ENCODE measurements at regions not wholly inside any gene's neighbourhood (a gene's known extent, or its start where the extent isn't known, plus 50 kb on each side); places are given as distances from the start of the nearest gene placed in this dataset.

DNA sequence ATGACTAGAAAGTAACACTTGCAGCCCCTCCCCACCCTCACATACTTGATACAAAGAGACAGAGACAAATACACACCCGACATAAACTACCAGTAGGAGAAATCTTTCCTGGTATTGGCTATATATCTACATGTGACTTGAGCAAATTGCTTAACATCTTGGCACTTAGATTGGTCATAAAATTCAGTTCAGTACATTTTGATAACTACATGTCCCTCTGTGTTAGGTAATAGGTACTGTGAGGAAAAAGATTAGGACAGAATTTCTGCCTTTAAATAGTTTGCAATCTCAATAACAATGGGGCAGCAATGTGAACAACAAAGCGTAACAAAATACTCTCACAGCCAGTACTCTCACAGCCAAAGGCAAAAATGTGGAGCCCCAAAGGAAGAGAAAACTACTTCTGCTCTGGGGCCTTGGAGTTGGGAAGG is 670.0 kb upstream of the ACVR2A start:
- Mint-ChIP-seq H3K9me3 (peaks cover 3% of the 10 kb centered on the region), H3K27ac (no peak overlapping the region), H3K4me1 (no peaks in the 10 kb centered on the region), H3K27me3 (no peaks in the 10 kb centered on the region), H3K36me3 (no peaks in the 10 kb centered on the region), H3K4me3 (no peak overlapping the region)
- ATAC-seq (ENCODE audit: low read depth), result no peak
- no peak for DNase-seq (ENCODE audit: low spot score in 2 of 2)

DNA sequence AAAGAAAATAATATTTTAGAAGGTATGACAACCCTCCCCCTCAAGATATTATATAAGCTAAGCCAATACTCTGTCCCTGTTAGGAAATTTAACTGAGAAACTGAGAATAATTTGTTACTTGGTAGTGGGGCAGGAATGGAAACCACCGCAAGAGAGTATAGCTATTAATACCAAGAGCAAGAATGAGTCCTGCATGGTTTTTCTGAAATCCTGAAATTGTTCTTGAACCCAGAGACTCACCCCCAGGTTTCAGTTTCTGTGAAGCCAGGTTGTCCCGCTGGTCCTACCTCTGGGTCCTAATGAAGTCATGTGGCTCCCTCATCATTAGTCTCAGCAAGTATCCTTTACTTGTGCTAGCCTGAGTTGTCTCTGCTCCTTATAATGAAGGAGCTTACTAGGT is 671.0 kb upstream of the ACVR2A start:
- Mint-ChIP-seq H3K27me3 (peaks cover 1% of the 10 kb centered on the region), H3K4me3 (no peak overlapping the region), H3K27ac (no peak overlapping the region), H3K9me3 (peaks cover 3% of the 10 kb centered on the region), H3K4me1 (no peaks in the 10 kb centered on the region), H3K36me3 (no peaks in the 10 kb centered on the region)
- ATAC-seq (ENCODE audit: low read depth) (no peak), DNase-seq (ENCODE audit: low spot score in 2 of 2) (no peak)

DNA sequence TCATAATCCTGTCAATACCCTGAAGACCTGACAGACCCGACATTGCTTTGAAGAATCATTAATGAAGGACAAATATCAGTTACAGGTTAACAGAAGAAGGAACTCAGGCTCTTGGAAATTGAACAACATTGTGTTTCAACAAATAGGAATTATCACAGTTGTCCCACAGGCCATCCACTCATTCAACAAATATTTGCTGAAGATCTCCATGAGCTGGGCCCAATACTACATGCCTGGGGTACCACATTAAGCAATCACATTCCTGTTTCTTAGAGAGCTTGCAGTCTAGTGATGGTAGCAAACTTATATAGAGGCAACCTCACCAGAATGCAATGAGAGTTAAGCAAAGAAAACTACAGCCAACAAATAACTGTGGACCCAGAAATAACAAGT is 671.6 kb upstream of the ACVR2A start:
- Mint-ChIP-seq H3K4me3 (no peak overlapping the region), H3K27me3 (peaks cover 1% of the 10 kb centered on the region), H3K27ac (no peak overlapping the region), H3K4me1 (no peaks in the 10 kb centered on the region), H3K9me3 (peaks cover 1% of the 10 kb centered on the region), H3K36me3 (no peaks in the 10 kb centered on the region)
- ATAC-seq (ENCODE audit: low read depth), result no peak
- DNase-seq (ENCODE audit: low spot score in 2 of 2), result no peak

DNA sequence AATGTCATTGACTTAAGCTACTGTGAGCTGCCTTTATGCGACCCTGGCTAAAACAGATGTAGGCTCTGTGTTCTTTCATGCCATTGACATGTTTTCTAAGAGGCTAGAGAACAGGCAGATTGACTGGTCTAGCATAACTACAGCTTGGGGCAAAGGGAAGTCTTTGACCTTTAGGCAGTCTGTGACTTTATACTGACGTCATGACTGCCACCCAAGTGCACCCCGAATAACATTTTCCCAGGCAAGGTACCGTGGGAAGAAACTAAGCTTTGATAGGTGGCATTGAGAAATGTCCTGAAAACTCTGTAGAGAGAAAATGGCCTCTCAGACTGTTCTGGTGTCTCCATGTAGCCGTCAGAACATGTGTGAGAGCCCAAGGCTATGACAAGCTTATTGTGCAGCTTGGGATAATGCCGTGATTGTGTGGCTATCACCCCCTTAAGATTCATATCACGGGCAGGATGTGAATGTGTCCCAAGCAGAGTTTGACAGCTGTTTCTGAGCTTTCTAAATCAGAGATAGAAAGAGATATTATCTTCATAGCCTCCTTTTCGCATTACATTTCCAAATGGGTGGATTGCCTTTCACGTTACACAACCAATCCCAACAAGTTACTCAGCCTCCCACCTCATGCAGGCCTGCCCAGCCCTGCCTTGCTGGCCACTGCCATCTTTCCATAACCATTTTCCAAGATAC is 672.2 kb upstream of the ACVR2A start:
- no peak overlapping the region for H3K27ac Mint-ChIP-seq
- DNase-seq (ENCODE audit: low spot score in 2 of 2), result no peak
- ATAC-seq (ENCODE audit: low read depth), result no peak
- H3K4me1 Mint-ChIP-seq, result no peaks in the 10 kb centered on the region
- H3K4me3 Mint-ChIP-seq, result no peak overlapping the region
- H3K36me3 Mint-ChIP-seq, result no peaks in the 10 kb centered on the region
- peaks cover 1% of the 10 kb centered on the region for H3K9me3 Mint-ChIP-seq
- H3K27me3 Mint-ChIP-seq, result peaks cover 1% of the 10 kb centered on the region

DNA sequence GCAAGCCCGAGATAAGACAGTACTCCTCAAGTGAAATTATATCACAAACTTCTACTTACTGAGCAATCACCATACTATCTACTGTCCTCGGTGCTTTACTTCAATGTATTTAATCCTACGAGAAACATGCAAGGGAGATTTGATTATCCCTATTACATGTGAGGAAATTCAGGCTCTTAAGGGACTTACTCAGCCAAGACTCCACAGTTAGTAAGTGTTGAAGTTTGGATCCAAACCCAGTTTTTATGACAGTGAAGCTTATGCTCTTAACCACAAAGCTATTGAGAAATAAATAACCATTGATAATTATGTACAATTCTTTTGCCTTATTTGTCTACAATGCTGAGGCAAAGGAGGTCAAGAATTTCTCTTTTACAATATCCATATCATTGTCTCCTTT is 672.9 kb upstream of the ACVR2A start:
- H3K9me3 Mint-ChIP-seq, result peaks cover 1% of the 10 kb centered on the region
- H3K27me3 Mint-ChIP-seq, result peaks cover 1% of the 10 kb centered on the region
- no peak overlapping the region for H3K4me3 Mint-ChIP-seq
- ATAC-seq (ENCODE audit: low read depth) (no peak), DNase-seq (ENCODE audit: low spot score in 2 of 2) (no peak)
- no peak overlapping the region for H3K27ac Mint-ChIP-seq
- no peaks in the 10 kb centered on the region for H3K36me3 Mint-ChIP-seq
- no peaks in the 10 kb centered on the region for H3K4me1 Mint-ChIP-seq

DNA sequence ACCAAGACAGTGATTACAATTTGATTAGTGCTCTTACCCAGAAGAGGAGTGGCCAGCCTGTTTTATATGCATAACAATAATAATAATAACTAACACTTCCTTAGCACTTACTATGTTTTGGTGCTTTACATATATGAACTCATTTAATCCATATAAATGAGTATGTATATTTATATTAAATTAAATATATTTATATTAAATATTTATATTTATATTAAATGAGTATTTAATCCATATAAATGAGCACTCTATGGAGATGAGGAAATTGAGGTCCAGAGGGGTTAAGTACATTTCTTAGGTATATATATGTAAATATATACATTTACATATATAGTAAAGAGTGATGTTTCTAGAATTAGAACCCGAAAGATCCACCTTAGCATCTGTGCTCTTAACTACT is 673.9 kb upstream of the ACVR2A start:
- H3K27me3 Mint-ChIP-seq, result peaks cover 1% of the 10 kb centered on the region
- H3K27ac Mint-ChIP-seq, result no peak overlapping the region
- no peak overlapping the region for H3K4me3 Mint-ChIP-seq
- DNase-seq (ENCODE audit: low spot score in 2 of 2), result no peak
- H3K9me3 Mint-ChIP-seq, result peaks cover 1% of the 10 kb centered on the region
- ATAC-seq (ENCODE audit: low read depth), result no peak
- H3K36me3 Mint-ChIP-seq, result no peaks in the 10 kb centered on the region
- no peaks in the 10 kb centered on the region for H3K4me1 Mint-ChIP-seq

DNA sequence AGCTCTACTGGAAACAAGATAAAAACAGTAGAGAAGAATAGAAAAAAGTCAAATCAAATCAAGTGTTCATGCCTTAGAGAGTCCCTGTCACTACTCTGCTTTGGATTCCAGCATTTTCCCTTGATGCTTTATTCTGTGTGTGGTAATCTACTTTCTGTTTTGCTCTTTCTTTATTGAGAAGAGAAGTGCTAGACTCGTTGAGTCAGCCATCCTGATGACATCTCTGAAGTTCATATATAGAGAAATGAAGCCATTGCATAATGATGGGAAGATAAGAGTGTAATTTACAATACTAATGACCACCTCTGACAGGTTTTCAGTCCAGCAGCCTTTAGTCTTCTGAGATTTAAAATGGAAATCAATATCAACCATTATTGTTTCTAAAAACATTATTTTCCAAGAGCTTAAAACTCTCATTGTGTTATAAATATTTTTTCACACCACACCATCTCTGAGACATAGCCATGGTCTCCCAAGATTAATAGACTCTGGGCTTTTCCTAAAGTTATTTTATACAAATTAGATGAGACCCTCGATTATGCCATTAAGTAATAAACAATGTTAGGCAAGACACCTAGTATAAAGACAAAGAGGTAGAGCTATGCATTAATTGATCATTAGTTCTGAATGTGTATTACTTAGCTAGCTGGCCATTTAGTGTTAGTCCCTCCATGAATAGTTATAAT is 679.0 kb upstream of the ACVR2A start:
- no peak for ATAC-seq (ENCODE audit: low read depth)
- H3K9me3 Mint-ChIP-seq, result peaks cover 1% of the 10 kb centered on the region
- no peak overlapping the region for H3K4me3 Mint-ChIP-seq
- H3K27me3 Mint-ChIP-seq, result peaks cover 1% of the 10 kb centered on the region
- H3K36me3 Mint-ChIP-seq, result no peaks in the 10 kb centered on the region
- no peak for DNase-seq (ENCODE audit: low spot score in 2 of 2)
- no peak overlapping the region for H3K27ac Mint-ChIP-seq
- H3K4me1 Mint-ChIP-seq, result no peaks in the 10 kb centered on the region

DNA sequence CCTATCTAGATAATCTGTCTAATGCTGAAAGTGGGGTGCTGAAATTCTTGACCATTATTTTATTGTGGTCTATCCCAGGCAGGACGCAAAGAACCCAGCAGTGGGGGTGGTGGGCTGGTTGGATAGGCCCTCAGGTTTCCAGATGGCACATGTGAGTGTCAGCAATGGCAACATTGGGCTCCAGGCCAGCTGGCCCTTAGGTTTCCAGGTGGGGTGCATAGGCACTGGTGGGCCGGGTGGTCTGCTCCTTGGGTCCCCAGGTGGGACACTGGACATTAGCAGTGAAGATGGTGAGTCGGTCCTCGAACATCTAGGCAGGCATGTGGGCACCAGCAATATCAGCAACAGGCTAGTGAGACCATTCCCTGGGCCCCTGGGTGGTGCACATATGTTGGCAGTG is 680.3 kb upstream of the ACVR2A start:
- Mint-ChIP-seq H3K27ac (no peak overlapping the region), H3K9me3 (peaks cover 1% of the 10 kb centered on the region), H3K36me3 (no peaks in the 10 kb centered on the region), H3K27me3 (peaks cover 1% of the 10 kb centered on the region), H3K4me3 (no peak overlapping the region), H3K4me1 (no peaks in the 10 kb centered on the region)
- DNase-seq (ENCODE audit: low spot score in 2 of 2) (no peak), ATAC-seq (ENCODE audit: low read depth) (no peak)

DNA sequence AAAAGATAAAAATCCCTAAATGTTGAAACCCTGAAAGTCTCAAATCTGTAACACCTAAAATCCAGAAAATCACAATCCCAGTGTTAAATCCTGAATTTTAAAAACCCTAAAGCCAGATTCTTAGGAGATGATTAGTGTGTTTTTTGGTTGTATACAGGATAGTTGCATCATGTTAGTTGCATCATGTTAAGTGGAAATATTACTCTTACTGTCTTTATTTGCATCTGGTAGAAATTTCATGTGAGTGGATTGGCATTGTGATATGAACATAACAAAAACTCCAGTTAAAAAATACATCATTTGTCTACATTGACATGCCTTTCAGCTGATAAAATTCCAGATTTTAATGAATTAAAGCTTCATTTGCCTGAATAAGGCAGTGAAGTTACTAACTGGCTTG is 683.1 kb upstream of the ACVR2A start:
- ATAC-seq (ENCODE audit: low read depth) (no peak), DNase-seq (ENCODE audit: low spot score in 2 of 2) (no peak)
- H3K27me3 Mint-ChIP-seq, result no peaks in the 10 kb centered on the region
- H3K4me1 Mint-ChIP-seq, result no peaks in the 10 kb centered on the region
- no peaks in the 10 kb centered on the region for H3K9me3 Mint-ChIP-seq
- no peak overlapping the region for H3K4me3 Mint-ChIP-seq
- no peaks in the 10 kb centered on the region for H3K36me3 Mint-ChIP-seq
- H3K27ac Mint-ChIP-seq, result no peak overlapping the region

DNA sequence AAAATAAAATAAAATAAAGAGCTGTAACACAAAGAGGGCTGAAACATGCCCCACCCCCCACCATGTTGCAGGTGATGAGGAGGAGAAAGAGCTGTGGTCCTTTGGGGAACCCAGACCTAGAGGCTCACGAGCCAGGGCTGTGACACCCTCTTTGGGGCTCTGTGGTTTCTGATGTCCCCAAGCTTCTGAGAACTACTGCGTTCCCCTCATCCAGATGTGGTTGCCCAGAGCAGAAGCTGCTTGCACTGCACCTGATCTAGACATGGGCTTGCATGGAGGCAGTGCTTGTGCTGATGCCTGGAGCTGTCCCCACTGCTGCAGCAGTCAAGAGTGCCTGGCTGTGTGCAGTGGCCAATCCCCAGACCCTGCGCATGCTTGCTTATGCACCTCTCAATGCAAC is 687.9 kb upstream of the ACVR2A start:
- Mint-ChIP-seq H3K9me3 (peaks cover 4% of the 10 kb centered on the region), H3K4me3 (no peak overlapping the region), H3K36me3 (peaks cover under 1% of the 10 kb centered on the region), H3K27ac (no peak overlapping the region), H3K27me3 (no peaks in the 10 kb centered on the region), H3K4me1 (no peaks in the 10 kb centered on the region)
- DNase-seq (ENCODE audit: low spot score in 2 of 2) (no peak), ATAC-seq (ENCODE audit: low read depth) (no peak)

DNA sequence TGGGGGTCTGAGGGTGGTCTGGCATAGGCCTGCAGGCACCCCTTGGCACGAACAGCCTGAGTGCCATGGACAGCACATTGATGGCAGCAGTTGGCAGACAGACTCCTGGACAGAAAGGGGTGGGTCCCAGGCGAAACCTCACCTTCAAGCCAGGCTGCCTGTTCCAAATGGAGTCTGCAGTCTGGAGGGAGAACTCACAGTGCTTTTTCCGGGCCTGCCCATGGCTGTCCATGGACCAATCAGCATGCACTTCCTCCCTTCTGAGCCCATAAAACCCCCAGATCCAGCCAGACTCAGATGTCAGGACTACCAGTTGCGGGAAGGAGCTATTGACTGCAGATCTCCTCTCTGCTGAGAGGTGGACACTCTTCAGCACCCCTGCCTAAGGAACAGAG is 694.6 kb upstream of the ACVR2A start:
- peaks cover 2% of the 10 kb centered on the region for H3K27me3 Mint-ChIP-seq
- no peaks in the 10 kb centered on the region for H3K4me1 Mint-ChIP-seq
- no peak overlapping the region for H3K4me3 Mint-ChIP-seq
- peaks cover 4% of the 10 kb centered on the region for H3K9me3 Mint-ChIP-seq
- ATAC-seq (ENCODE audit: low read depth) (no peak), DNase-seq (ENCODE audit: low spot score in 2 of 2) (no peak)
- H3K27ac Mint-ChIP-seq, result no peak overlapping the region
- H3K36me3 Mint-ChIP-seq, result peaks cover 2% of the 10 kb centered on the region

DNA sequence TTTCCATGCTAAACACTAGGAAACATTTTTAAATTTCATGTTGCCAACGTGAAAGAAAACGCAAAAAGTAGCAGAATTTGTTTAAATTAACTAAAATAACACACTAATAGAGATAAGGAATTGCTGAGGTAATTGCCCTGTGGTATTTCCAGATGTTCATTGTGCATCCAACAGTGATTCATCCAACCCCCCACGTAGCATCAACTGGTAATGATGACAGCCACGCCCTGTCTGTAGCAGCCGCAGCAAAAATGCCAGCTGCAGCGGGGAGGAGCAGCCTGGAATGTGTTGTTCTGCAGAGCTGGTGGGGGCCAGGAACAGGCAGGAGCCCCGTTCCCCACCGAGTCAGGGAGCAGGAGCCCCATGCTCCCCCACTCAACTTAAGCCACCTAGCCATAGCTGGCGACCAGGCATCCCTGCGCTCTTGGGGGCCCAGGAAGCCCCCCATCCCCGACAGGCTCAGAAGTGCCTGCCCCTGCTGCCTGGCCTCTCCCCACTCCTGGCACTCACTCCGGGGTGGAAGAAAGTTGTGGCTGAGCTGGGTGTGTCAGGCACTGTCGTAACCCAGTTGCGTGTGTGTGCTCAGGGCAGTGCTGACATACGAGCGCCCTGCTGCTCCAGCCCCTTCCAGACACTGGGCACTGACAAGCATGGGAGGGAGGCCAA is 695.1 kb upstream of the ACVR2A start:
- Mint-ChIP-seq H3K27me3 (peaks cover 2% of the 10 kb centered on the region), H3K27ac (no peak overlapping the region), H3K36me3 (peaks cover 2% of the 10 kb centered on the region), H3K4me3 (no peak overlapping the region), H3K9me3 (peaks cover 4% of the 10 kb centered on the region), H3K4me1 (no peaks in the 10 kb centered on the region)
- no peak for ATAC-seq (ENCODE audit: low read depth)
- no peak for DNase-seq (ENCODE audit: low spot score in 2 of 2)

DNA sequence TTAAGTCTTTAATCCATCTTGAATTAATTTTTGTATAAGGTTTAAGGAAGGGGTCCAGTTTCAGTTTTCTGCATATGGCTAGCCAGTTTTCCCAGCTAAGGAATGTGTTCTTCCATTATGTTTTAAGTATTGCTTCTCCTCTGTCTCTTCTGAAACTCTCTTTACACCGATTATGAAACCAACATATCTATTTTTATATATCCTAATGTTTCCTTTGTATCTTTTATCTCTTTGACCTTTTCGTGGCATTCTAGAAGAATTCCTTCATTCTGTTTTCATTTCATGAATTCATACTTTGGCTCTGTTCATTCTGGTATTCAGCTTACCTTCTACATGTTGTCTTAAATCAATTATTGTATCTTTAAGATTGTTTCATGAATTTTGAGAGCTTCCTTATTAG is 697.0 kb upstream of the ACVR2A start:
- H3K27ac Mint-ChIP-seq, result no peak overlapping the region
- peaks cover 2% of the 10 kb centered on the region for H3K36me3 Mint-ChIP-seq
- no peak overlapping the region for H3K4me3 Mint-ChIP-seq
- peaks cover 2% of the 10 kb centered on the region for H3K9me3 Mint-ChIP-seq
- DNase-seq (ENCODE audit: low spot score in 2 of 2), result no peak
- peaks cover 2% of the 10 kb centered on the region for H3K27me3 Mint-ChIP-seq
- no peaks in the 10 kb centered on the region for H3K4me1 Mint-ChIP-seq
- no peak for ATAC-seq (ENCODE audit: low read depth)

DNA sequence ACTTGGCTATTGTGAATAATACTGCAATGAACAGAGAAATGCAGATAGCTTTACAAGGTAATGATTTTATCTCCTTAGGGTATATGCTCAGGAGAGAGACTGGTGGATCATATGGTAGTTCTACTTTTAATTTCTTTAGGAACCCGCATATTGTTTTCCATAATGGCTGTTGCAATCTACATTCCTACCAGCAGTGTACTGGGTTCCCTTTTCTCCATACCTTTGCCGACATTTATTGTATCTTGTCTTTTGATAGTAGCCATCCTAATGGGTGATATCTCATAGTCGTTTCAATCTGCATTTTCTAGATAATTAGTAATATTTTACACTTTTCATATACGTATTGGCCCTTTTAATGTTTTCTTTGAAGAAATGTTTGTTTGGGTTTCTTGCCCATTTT is 702.9 kb upstream of the ACVR2A start:
- no peaks in the 10 kb centered on the region for H3K36me3 Mint-ChIP-seq
- no peak overlapping the region for H3K4me3 Mint-ChIP-seq
- H3K9me3 Mint-ChIP-seq, result peaks cover 2% of the 10 kb centered on the region
- H3K27me3 Mint-ChIP-seq, result no peaks in the 10 kb centered on the region
- ATAC-seq (ENCODE audit: low read depth), result no peak
- no peak overlapping the region for H3K27ac Mint-ChIP-seq
- no peaks in the 10 kb centered on the region for H3K4me1 Mint-ChIP-seq
- DNase-seq (ENCODE audit: low spot score in 2 of 2), result no peak

All from memory B cell (primary cell).